Mucosa of gallbladder (tissue), 1 donor: ENCODE measurements at regions not wholly inside any gene's neighbourhood (a gene's known extent, or its start where the extent isn't known, plus 50 kb on each side); places are given as distances from the start of the nearest gene placed in this dataset.
"Not testable (repeated sequence)": the region's sequence is repeated elsewhere in the genome, so short reads cannot be mapped to it uniquely, and the experiment has no call there.

Experiments used
- DNase-seq: peaks from one replicate; pipeline ENCODE4 v3.0.0-alpha.2; 2020; ENCODE audit warnings: low spot score
- donor health status: DM: no; HTN: no; CAD: no.

DNA sequence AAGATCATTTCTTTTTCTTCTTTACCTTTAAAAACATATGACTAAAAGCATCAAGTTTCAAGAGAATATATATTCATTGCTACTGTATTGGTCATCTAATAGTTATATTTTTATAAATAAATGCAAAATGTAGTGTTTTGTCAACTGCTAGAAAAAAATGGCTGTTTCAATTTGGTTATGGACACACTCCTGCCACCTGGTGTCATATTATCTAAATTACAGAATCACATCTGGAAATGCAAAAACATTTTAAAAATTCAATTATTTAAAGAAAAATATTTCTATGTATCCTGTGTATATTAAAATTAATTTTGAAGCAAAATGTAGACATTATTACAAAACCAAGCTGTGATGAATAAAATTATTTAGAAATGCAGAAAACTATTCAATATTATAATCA lies 329.4 kb upstream of the PCDH18 start:
- DNase-seq, result no peak

- no peak for DNase-seq
Observed at GRCh38 chr4:137853424-137853823, 321.1 kb upstream of the PCDH18 start.

DNA sequence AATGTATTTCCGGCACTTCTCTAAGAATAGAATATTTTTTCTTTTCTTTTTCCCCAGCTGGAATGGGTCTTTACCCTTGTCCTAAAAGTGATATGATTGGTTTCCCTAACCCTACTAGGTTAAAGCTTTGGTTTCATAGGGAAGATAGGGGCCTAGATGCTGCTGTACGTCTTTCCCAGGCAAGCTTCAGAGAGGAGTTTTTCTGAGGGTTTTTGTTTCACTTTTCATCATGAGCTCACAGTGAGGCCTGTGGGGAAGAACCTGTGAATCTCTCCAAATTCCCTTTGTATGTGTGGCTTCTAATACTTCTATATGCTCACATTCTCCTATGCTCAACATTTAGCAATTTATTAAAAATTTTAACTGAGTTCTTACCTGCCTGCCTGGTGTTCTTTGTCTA lies 320.0 kb upstream of the PCDH18 start:
- DNase-seq, result no peak

DNA sequence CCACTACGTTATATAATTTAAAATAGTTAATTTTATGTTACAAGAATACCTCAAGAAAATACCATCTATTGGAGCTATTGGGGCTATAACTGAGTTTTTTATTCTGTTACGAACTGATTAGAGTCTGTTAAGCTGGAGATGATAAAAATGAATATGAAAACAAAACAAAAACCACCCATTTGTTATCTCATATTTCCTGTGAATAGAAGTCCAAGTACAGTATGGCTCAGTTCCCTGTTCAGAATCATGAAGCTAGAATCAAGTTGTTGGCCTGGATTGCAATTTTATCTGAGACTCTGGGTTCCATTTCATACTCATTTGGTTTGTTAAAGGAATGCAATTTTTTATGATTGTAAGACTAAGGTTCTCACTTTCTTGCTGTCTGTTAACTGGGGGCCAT lies 319.1 kb upstream of the PCDH18 start:
- no peak for DNase-seq

DNA sequence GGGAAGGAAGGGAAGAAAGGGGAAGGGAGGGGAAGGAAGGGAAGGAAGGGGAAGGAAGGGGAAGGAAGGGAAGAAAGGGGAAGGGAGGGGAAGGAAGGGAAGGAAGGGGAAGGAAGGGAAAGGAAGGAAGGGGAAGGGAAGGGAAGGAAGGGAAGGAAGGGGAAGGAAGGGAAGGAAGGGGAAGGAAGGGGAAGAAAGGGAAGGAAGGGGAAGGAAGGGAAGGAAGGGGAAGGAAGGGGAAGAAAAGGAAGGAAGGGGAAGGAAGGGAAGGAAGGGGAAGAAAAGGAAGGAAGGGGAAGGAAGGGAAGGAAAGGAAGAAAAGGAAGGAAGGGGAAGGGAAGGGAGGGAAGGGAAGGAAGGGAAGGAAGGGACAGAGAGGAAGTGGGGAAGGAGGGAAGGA lies 295.7 kb upstream of the PCDH18 start:
- not testable (repeated sequence) for DNase-seq

DNA sequence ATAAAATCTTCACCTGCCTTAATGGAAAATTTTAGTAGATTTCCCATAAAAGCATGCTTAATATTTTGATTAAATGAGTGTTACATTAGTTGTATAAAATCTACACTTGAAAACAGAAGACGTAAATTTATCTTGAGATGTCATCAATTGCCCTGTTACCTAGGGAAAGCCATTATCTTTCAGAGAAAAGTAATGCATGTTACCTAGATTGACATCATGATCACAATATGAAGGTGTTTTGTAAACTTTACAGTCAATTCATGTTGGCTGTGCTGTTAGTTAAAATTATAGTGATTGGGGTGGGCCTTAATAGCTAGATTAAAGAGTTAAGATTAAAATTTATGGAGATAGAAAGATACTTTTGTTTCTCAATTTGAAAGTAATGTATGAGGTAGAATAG lies 293.2 kb upstream of the PCDH18 start:
- DNase-seq, result no peak

DNA sequence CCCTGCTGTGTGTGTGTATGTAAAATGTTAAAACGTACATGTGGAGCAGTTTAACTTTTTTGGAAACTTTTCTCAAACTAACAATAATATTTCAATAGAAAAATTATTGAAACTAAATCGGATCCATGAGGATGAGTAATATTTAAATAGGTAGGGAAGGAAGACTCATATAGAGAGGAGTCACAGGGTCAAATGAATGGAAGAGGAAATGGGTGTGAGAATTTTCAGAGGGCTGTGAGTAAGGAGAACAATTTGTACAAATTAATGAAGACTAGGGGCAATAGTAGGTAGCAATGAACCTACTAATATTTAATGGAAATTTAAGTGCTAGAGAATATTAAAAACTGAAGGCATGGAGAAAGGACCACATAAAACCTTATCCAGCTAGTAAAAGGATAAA lies 290.7 kb upstream of the PCDH18 start:
- no peak for DNase-seq

- DNase-seq, result no peak
Observed at GRCh38 chr4:137819964-137820383, 287.7 kb upstream of the PCDH18 start.

DNA sequence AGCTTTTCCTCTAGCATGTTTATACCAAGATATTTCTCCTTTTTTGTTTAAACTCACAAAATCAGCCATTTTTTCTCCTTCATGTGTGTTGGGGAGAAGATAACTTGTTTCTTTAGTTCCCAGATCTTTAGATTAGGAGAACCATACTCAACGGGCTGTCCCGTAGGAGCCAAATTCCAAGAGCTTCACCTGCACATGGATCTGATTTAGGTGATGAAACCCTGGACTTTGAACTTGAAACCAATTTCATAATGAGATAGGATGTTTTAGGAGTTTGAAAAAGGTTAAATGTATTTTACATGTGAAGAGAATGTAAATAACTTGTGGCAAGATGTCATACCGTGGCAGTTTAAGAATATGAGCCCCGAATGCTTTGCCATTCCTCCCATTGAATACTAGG lies 280.0 kb upstream of the PCDH18 start:
- no peak for DNase-seq

- no peak for DNase-seq
Observed at GRCh38 chr4:137806420-137806819, 274.1 kb upstream of the PCDH18 start.

DNA sequence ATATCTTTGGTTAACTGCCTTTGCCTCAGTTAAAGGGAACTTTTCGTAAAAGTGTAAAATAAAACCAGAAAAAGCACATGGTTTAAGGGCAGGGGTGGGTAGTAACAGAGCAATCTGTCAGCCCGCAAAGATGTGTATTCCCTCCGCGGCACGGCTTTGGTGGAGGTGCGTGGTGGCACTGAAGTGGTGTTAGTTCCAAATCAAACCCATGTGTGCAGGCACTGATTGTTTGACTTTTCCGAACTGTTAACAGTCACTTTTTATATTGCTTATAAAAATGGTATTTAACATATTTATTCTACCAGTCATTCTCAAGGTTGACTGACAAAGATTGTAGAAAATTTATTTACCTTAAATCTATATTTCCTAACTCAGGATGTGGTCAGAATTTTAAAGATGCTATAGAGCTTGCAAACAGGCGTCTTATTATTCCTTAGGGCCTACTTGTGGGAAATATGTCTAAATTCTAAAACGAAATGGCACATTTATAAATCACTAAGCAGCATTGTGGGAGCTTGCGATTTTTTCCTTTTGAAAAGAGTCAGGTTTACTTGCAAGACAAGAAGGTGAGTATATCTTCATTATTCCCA lies 272.7 kb upstream of the PCDH18 start:
- DNase-seq, result no peak

DNA sequence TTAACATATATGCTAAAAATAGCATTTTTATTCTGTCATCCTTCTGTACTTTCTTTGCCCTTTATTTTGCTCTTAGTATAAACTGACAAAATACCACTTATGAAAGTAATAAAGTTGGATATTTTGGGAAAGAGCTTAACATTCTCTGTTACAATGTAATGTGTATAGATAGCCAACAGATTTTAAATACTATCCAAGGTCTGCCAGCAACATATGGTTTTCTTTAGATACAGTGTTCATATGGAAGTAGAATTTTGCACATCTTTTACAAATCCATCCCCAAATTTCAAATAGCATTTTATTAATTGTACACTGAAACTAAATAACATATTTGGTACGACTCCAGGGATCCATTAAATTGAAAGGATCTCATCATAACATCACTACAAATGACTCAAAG lies 268.6 kb upstream of the PCDH18 start:
- DNase-seq, result no peak

GRCh38 chr4:137794764-137795254 lies 262.5 kb upstream of the PCDH18 start:
- no peak for DNase-seq

GRCh38 chr4:137789263-137789662 lies 257.0 kb upstream of the PCDH18 start:
- not testable (repeated sequence) for DNase-seq

DNA sequence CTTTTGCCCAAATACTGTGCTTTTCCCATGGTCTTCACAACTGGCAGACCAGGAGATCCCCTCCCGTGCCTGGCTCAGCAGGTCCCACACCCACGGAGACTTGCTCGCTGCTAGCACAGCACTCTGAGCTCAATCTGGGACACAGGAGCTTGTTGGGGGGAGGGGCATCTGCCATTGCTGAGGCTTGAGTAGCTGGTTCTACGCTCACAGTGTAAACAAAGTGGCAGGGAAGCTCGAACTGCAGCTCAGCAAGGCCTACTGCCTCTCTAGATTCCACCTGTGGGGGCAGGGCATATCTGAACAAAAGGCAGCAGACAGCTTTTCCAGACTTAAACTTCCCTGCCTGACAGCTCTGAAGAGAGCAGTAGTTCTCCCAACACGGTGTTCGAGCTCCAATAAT lies 251.6 kb upstream of the PCDH18 start:
- DNase-seq, result not testable (repeated sequence)

- DNase-seq, result no peak
Observed at GRCh38 chr4:137775701-137776100, 243.4 kb upstream of the PCDH18 start.

DNA sequence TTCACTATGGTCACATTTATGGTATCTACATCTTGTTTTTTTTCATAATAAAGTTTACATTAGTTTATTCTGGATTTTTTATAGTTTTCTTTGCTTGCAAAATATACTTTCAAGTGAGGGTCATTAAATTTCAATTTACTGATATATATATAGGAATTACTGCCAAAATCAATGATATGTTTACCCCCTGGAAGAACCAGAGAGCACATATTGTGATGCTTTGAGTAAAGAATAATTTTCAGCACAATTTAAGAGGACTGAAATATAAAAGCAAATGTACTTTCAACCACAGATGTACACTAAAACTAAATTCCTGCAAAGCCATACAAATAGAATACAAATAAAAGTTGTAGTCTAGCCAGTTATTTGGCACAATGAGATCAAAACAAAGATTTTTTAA lies 242.2 kb upstream of the PCDH18 start:
- no peak for DNase-seq

DNA sequence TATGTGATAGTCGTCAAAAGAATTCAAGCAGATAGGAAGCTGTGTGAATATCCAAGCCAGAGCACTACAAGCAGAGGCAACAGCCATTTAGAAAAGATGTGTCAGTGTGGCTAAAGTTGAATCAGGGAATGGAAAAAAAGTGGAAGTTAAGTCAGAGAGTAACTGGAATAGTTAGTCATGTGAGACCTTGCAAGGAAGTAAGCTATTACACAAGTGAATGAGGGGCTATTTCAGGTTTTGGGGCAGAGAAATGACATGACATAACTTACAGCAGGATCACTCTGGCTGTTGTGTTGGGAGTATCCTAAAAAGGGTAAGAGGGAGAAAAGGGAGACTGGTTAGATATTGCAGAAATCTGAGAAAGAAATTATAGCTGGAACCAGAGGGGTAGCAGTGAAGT lies 236.6 kb upstream of the PCDH18 start:
- no peak for DNase-seq

GRCh38 chr4:137768196-137768595 lies 235.9 kb upstream of the PCDH18 start:
- DNase-seq, result no peak

GRCh38 chr4:137762591-137762990 lies 230.3 kb upstream of the PCDH18 start:
- no peak for DNase-seq

GRCh38 chr4:137754652-137755471 lies 222.6 kb upstream of the PCDH18 start:
- DNase-seq, result no peak

- DNase-seq, result no peak
Observed at GRCh38 chr4:137749466-137749865, 217.2 kb upstream of the PCDH18 start.

DNA sequence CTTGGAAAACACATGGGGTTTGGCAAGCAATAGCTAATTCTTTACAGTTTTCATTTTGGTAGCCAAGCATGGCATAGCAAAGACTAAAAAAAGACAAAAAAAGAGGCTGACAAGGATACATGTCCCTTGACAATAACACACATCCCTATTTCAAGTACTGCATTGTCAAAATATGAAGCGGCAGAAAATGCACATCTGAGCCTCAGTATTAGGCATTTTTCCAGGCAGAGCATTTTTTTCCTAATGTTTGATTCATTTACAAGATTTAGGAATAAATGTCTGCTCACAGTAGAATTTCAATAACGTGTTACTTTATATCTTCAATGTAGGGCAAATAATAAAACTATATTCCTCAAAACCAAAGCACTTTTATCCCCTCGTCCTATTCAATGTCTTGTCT lies 216.3 kb upstream of the PCDH18 start:
- no peak for DNase-seq

- DNase-seq, result no peak
Observed at GRCh38 chr4:137740141-137740540, 207.8 kb upstream of the PCDH18 start.
